ENCODE measurements at regions not wholly inside any gene's neighbourhood (a gene's known extent, or its start where the extent isn't known, plus 50 kb on each side); places are given as distances from the start of the nearest gene placed in this dataset.

- TF ChIP-seq POLR2A (IDR thresholded peaks at IDR 0.05; ENCODE audit: low read length) (no peak), GATA1 (IDR thresholded peaks at IDR 0.05; ENCODE audit: low read depth, low read length) (no peak)
These were observed 65.8 kb upstream of the PRPS1 start for GRCh38 chrX:107562482-107562881.

All from erythroblast (primary cell).